ENCODE measurements at regions not wholly inside any gene's neighbourhood (a gene's known extent, or its start where the extent isn't known, plus 50 kb on each side); places are given as distances from the start of the nearest gene placed in this dataset.

- ChIA-PET RAD21 (ENCODE audit: low non-redundant PET in 1 of 2, low total read pairs in 2 of 2, uncharacterized antibody in 2 of 2, unreplicated experiment in 2 of 2) (no interaction called here), CTCF (interaction anchor here (1.3 to 1.7 kb wide), 4 partner anchors 14 to 953 kb away, joined by 6 to 14 read pairs (median 9); no protein-coding TSS in a partner anchor), POLR2A (no interaction called here)
- Histone ChIP-seq H3K9ac (ENCODE audit: low read length) (no peak overlapping the region), H3K4me2 (ENCODE audit: low read length) (no peak overlapping the region), H3K36me3 (ENCODE audit: control insufficient read depth in 1 of 2, insufficient read depth in 2 of 2, low read length in 2 of 2) (no peaks in the 10 kb centered on the region), H3K4me1 (ENCODE audit: control insufficient read depth in 1 of 2, insufficient read depth in 2 of 2, low read length in 2 of 2) (no peaks in the 10 kb centered on the region), H3K27me3 (ENCODE audit: insufficient read depth, low read length) (no peaks in the 10 kb centered on the region), H3K27ac (ENCODE audit: low read depth, low read length) (no peak overlapping the region), H4K20me1 (ENCODE audit: insufficient read depth) (no peaks in the 10 kb centered on the region), H3K9me2 (ENCODE audit: insufficient read depth) (no peaks in the 10 kb centered on the region), H3K79me2 (ENCODE audit: insufficient read depth, low read length) (no peaks in the 10 kb centered on the region), H2AFZ (ENCODE audit: low read depth, low read length, poor library complexity, severe bottlenecking) (no peak overlapping the region), H3K4me3 (replicated peaks in 1 of 2; ENCODE audit: low read depth in 1 of 2, low read length in 2 of 2) (no peak overlapping the region), H3K9me3 (ENCODE audit: control insufficient read depth in 1 of 2, insufficient read depth in 1 of 2, low read depth in 1 of 2, low read length in 2 of 2) (no peaks in the 10 kb centered on the region)
- no peak for DNase-seq (ENCODE audit: low read depth, low spot score)
- ATAC-seq, result no peak
- no TSS peak for BruUV-seq (replicated peaks)
- intact Hi-C loops (cut with micrococcal nuclease), result no loop called here
- no peak for TF ChIP-seq EZH2 (IDR thresholded peaks at IDR 0.05)
- no peak for TF ChIP-seq EZH2phosphoT487 (IDR thresholded peaks at IDR 0.05; ENCODE audit: borderline replicate concordance)
- no peak for TF ChIP-seq ZFX (IDR thresholded peaks at IDR 0.05)
- no peak for TF ChIP-seq SIN3A (IDR thresholded peaks at IDR 0.05; ENCODE audit: low read depth)
- TF ChIP-seq ELF1 (IDR thresholded peaks at IDR 0.05; ENCODE audit: borderline replicate concordance, low read depth), result no peak
- no peak for TF ChIP-seq SRF (IDR thresholded peaks at IDR 0.05; ENCODE audit: low read depth)
- TF ChIP-seq MAX (IDR thresholded peaks at IDR 0.05), result no peak
- no peak for TF ChIP-seq TCF7L2 (IDR thresholded peaks at IDR 0.05; ENCODE audit: borderline replicate concordance, extremely low read depth, insufficient read depth, insufficient read length)
- no peak for TF ChIP-seq JUND (IDR thresholded peaks at IDR 0.05)
- TF ChIP-seq POLR2AphosphoS5 (IDR thresholded peaks at IDR 0.05; ENCODE audit: low read depth, low read length), result no peak
Measured at GRCh38 chr13:108156749-108157148, 58.6 kb downstream of the LIG4 start.
